ENCODE measurements at regions not wholly inside any gene's neighbourhood (a gene's known extent, or its start where the extent isn't known, plus 50 kb on each side); places are given as distances from the start of the nearest gene placed in this dataset.

DNA sequence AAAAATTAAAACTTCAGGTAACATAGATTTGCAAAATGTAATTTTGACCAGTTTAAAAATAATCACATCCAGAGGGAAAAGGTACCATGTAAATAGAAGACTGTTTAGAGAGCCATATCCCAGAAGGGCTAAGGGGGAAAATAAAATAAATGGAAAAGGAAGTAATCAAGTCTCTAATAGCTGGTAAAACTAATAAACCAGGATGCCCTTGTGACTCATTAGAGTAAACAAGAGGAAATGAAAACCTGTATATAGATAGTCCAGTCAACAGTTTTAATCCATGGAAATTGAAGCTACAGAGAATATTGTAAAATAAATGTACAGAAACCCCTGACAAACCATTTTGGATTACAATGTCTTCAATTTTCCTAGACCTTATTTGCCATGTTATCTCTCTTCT lies 698.0 kb upstream of the RGS18 start:
- no peaks in the 10 kb centered on the region for H3K27me3 Mint-ChIP-seq (ENCODE audit: low read depth)
- DNase-seq (ENCODE audit: low spot score) (no peak), ATAC-seq (no peak)
- H3K27ac Mint-ChIP-seq, result no peak overlapping the region
- no peak overlapping the region for H3K4me3 Mint-ChIP-seq
- no peaks in the 10 kb centered on the region for H3K4me1 Mint-ChIP-seq
- CTCF ChIA-PET, result no interaction called here
- no peaks in the 10 kb centered on the region; the same call in 1 of the 2 replicates for H3K9me3 Mint-ChIP-seq
- POLR2A ChIA-PET, result no interaction called here
- TF ChIP-seq FOXJ3 (CRISPR knock-in tag; IDR thresholded peaks at IDR 0.05; ENCODE audit: borderline replicate concordance) (no peak), FOXK1 (CRISPR knock-in tag; IDR thresholded peaks at IDR 0.05) (no peak), GABPB1 (CRISPR knock-in tag; IDR thresholded peaks at IDR 0.05) (no peak), IRF1 (CRISPR knock-in tag; IDR thresholded peaks at IDR 0.05) (no peak), MLX (CRISPR knock-in tag; IDR thresholded peaks at IDR 0.05) (no peak), ZNF423 (CRISPR knock-in tag; IDR thresholded peaks at IDR 0.05) (no peak), ZNF396 (CRISPR knock-in tag; IDR thresholded peaks at IDR 0.05; ENCODE audit: borderline replicate concordance) (no peak), MYBL2 (CRISPR knock-in tag; IDR thresholded peaks at IDR 0.05) (no peak), KAT7 (CRISPR knock-in tag; IDR thresholded peaks at IDR 0.05; ENCODE audit: borderline replicate concordance) (no peak), ZNF121 (CRISPR knock-in tag; IDR thresholded peaks at IDR 0.05) (no peak), ATF3 (CRISPR knock-in tag; conservative IDR thresholded peaks at IDR 0.05) (no peak), ZNF219 (CRISPR knock-in tag; IDR thresholded peaks at IDR 0.05; ENCODE audit: borderline replicate concordance) (no peak), E2F4 (CRISPR knock-in tag; IDR thresholded peaks at IDR 0.05; ENCODE audit: borderline replicate concordance, low read depth) (no peak)
- TF ChIP-seq, protein P1, sequence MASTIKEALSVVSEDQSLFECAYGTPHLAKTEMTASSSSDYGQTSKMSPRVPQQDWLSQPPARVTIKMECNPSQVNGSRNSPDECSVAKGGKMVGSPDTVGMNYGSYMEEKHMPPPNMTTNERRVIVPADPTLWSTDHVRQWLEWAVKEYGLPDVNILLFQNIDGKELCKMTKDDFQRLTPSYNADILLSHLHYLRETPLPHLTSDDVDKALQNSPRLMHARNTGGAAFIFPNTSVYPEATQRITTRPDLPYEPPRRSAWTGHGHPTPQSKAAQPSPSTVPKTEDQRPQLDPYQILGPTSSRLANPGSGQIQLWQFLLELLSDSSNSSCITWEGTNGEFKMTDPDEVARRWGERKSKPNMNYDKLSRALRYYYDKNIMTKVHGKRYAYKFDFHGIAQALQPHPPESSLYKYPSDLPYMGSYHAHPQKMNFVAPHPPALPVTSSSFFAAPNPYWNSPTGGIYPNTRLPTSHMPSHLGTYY (CRISPR knock-in tag; IDR thresholded peaks at IDR 0.05), result no peak
- TF ChIP-seq, protein P2, sequence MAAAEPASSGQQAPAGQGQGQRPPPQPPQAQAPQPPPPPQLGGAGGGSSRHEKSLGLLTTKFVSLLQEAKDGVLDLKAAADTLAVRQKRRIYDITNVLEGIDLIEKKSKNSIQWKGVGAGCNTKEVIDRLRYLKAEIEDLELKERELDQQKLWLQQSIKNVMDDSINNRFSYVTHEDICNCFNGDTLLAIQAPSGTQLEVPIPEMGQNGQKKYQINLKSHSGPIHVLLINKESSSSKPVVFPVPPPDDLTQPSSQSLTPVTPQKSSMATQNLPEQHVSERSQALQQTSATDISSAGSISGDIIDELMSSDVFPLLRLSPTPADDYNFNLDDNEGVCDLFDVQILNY (CRISPR knock-in tag; IDR thresholded peaks at IDR 0.05), result no peak
- H3K36me3 Mint-ChIP-seq, result no peaks in the 10 kb centered on the region

- Mint-ChIP-seq H3K27me3 (ENCODE audit: low read depth) (no peaks in the 10 kb centered on the region), H3K4me1 (no peaks in the 10 kb centered on the region), H3K27ac (no peak overlapping the region), H3K9me3 (peaks cover 25% of the 10 kb centered on the region), H3K4me3 (no peak overlapping the region), H3K36me3 (no peaks in the 10 kb centered on the region; the same call in 1 of the 2 replicates)
- ChIA-PET CTCF (no interaction called here), POLR2A (no interaction called here)
- no peak for DNase-seq (ENCODE audit: low spot score)
- no peak for ATAC-seq
- TF ChIP-seq ZNF317 (CRISPR knock-in tag; IDR thresholded peaks at IDR 0.05; ENCODE audit: borderline replicate concordance, low read depth) (no peak), ELF4 (CRISPR knock-in tag; IDR thresholded peaks at IDR 0.05; ENCODE audit: low read depth) (no peak), SOX15 (CRISPR knock-in tag; IDR thresholded peaks at IDR 0.05) (no peak)
- TF ChIP-seq, protein P3, sequence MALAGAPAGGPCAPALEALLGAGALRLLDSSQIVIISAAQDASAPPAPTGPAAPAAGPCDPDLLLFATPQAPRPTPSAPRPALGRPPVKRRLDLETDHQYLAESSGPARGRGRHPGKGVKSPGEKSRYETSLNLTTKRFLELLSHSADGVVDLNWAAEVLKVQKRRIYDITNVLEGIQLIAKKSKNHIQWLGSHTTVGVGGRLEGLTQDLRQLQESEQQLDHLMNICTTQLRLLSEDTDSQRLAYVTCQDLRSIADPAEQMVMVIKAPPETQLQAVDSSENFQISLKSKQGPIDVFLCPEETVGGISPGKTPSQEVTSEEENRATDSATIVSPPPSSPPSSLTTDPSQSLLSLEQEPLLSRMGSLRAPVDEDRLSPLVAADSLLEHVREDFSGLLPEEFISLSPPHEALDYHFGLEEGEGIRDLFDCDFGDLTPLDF (CRISPR knock-in tag; IDR thresholded peaks at IDR 0.05), result no peak
- TF ChIP-seq, protein P4, sequence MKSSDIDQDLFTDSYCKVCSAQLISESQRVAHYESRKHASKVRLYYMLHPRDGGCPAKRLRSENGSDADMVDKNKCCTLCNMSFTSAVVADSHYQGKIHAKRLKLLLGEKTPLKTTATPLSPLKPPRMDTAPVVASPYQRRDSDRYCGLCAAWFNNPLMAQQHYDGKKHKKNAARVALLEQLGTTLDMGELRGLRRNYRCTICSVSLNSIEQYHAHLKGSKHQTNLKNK (CRISPR knock-in tag; IDR thresholded peaks at IDR 0.05), result no peak
Measured at GRCh38 chr1:191483988-191484387, 674.3 kb upstream of the RGS18 start.
